ENCODE measurements at regions not wholly inside any gene's neighbourhood (a gene's known extent, or its start where the extent isn't known, plus 50 kb on each side); places are given as distances from the start of the nearest gene placed in this dataset.

GRCh38 chr15:35852818-35853624, 307.1 kb upstream of the DPH6 start:
- Histone ChIP-seq H3K79me2 (ENCODE audit: insufficient read depth, low read length) (no peaks in the 10 kb centered on the region), H3K27ac (ENCODE audit: low read depth, low read length) (no peak overlapping the region), H3K4me1 (ENCODE audit: insufficient read depth, low read length) (no peaks in the 10 kb centered on the region), H3K4me3 (ENCODE audit: insufficient read depth, low read depth, low read length) (no peak overlapping the region), H3K9ac (ENCODE audit: low read length) (no peak overlapping the region), H3K27me3 (ENCODE audit: insufficient read depth, low read length) (no peaks in the 10 kb centered on the region), H3K36me3 (ENCODE audit: insufficient read depth, low read length) (no peaks in the 10 kb centered on the region), H3K4me2 (ENCODE audit: low read length) (no peak overlapping the region), H2AFZ (ENCODE audit: low read depth, low read length) (no peak overlapping the region), H3K9me3 (ENCODE audit: insufficient read depth, low read depth, low read length) (no peaks in the 10 kb centered on the region), H4K20me1 (ENCODE audit: insufficient read depth, low read length) (no peaks in the 10 kb centered on the region)
- H3K4me3 Mint-ChIP-seq (ENCODE audit: unreplicated experiment) = no peak overlapping the region
- no peaks in the 10 kb centered on the region for H3K9me3 Mint-ChIP-seq (ENCODE audit: unreplicated experiment)
- H3K27me3 Mint-ChIP-seq (ENCODE audit: low read depth, unreplicated experiment) = no peaks in the 10 kb centered on the region
- no peak overlapping the region for H3K27ac Mint-ChIP-seq (ENCODE audit: unreplicated experiment)
- FAIRE-seq (no peak), DNase-seq (ENCODE audit: low read depth) (no peak)
- TF ChIP-seq CTCF (IDR thresholded peaks at IDR 0.05; ENCODE audit: insufficient read depth, low read depth, low read length) = no peak
- TF ChIP-seq EZH2 (IDR thresholded peaks at IDR 0.05; ENCODE audit: insufficient read depth, low read length) = no peak
- H3K36me3 Mint-ChIP-seq (ENCODE audit: low read depth, unreplicated experiment) = no peaks in the 10 kb centered on the region
- no peaks in the 10 kb centered on the region for H3K4me1 Mint-ChIP-seq (ENCODE audit: low read depth, unreplicated experiment)

DNA sequence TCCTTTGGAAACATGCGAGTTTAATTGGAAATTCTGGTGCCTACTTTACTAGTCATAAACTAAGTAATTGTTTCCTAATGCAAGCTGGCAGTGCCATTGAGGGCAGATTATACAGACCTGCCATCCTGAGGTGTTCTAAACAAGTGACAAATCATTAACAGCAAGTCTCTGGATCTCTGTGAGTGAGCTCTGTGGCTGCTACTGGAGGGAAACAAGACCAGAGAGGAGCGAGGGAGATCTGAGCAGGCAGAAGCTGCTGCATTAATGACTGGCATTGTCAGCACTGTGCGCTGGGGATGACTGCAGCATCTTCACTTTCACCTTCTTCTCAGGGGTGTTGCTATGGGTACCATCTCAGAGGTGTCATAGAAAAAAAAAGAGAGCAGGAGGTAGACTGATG, 308.4 kb upstream of the DPH6 start:
- no peak overlapping the region for H3K4me3 Mint-ChIP-seq (ENCODE audit: unreplicated experiment)
- H3K27ac ChIP-seq (ENCODE audit: low read depth, low read length) = no peak overlapping the region
- DNase-seq (ENCODE audit: low read depth) = no peak
- TF ChIP-seq EZH2 (IDR thresholded peaks at IDR 0.05; ENCODE audit: insufficient read depth, low read length) = no peak
- no peak for TF ChIP-seq CTCF (IDR thresholded peaks at IDR 0.05; ENCODE audit: insufficient read depth, low read depth, low read length)
- H3K36me3 ChIP-seq (ENCODE audit: insufficient read depth, low read length) = no peaks in the 10 kb centered on the region
- peaks cover 9% of the 10 kb centered on the region for H3K4me1 Mint-ChIP-seq (ENCODE audit: low read depth, unreplicated experiment)
- no peaks in the 10 kb centered on the region for H3K4me1 ChIP-seq (ENCODE audit: insufficient read depth, low read length)
- FAIRE-seq = no peak
- no peaks in the 10 kb centered on the region for H3K27me3 ChIP-seq (ENCODE audit: insufficient read depth, low read length)
- H3K9me3 ChIP-seq (ENCODE audit: insufficient read depth, low read depth, low read length) = no peaks in the 10 kb centered on the region
- no peaks in the 10 kb centered on the region for H4K20me1 ChIP-seq (ENCODE audit: insufficient read depth, low read length)
- H2AFZ ChIP-seq (ENCODE audit: low read depth, low read length) = no peak overlapping the region
- no peaks in the 10 kb centered on the region for H3K27me3 Mint-ChIP-seq (ENCODE audit: low read depth, unreplicated experiment)
- no peak overlapping the region for H3K4me2 ChIP-seq (ENCODE audit: low read length)
- no peak overlapping the region for H3K4me3 ChIP-seq (ENCODE audit: insufficient read depth, low read depth, low read length)
- H3K79me2 ChIP-seq (ENCODE audit: insufficient read depth, low read length) = no peaks in the 10 kb centered on the region
- H3K9ac ChIP-seq (ENCODE audit: low read length) = no peak overlapping the region
- H3K36me3 Mint-ChIP-seq (ENCODE audit: low read depth, unreplicated experiment) = no peaks in the 10 kb centered on the region
- H3K27ac Mint-ChIP-seq (ENCODE audit: unreplicated experiment) = no peak overlapping the region
- no peaks in the 10 kb centered on the region for H3K9me3 Mint-ChIP-seq (ENCODE audit: unreplicated experiment)

GRCh38 chr15:35857567-35858226, 311.7 kb upstream of the DPH6 start:
- Histone ChIP-seq H3K4me1 (ENCODE audit: insufficient read depth, low read length) (no peaks in the 10 kb centered on the region), H3K36me3 (ENCODE audit: insufficient read depth, low read length) (no peaks in the 10 kb centered on the region), H2AFZ (ENCODE audit: low read depth, low read length) (no peak overlapping the region), H3K9ac (ENCODE audit: low read length) (no peak overlapping the region), H3K4me3 (ENCODE audit: insufficient read depth, low read depth, low read length) (no peak overlapping the region), H3K4me2 (ENCODE audit: low read length) (no peak overlapping the region), H3K27ac (ENCODE audit: low read depth, low read length) (no peak overlapping the region), H4K20me1 (ENCODE audit: insufficient read depth, low read length) (no peaks in the 10 kb centered on the region), H3K27me3 (ENCODE audit: insufficient read depth, low read length) (no peaks in the 10 kb centered on the region), H3K79me2 (ENCODE audit: insufficient read depth, low read length) (no peaks in the 10 kb centered on the region), H3K9me3 (ENCODE audit: insufficient read depth, low read depth, low read length) (no peaks in the 10 kb centered on the region)
- no peaks in the 10 kb centered on the region for H3K27me3 Mint-ChIP-seq (ENCODE audit: low read depth, unreplicated experiment)
- H3K9me3 Mint-ChIP-seq (ENCODE audit: unreplicated experiment) = no peaks in the 10 kb centered on the region
- FAIRE-seq (no peak), DNase-seq (ENCODE audit: low read depth) (no peak)
- H3K36me3 Mint-ChIP-seq (ENCODE audit: low read depth, unreplicated experiment) = no peaks in the 10 kb centered on the region
- H3K4me1 Mint-ChIP-seq (ENCODE audit: low read depth, unreplicated experiment) = peaks cover 9% of the 10 kb centered on the region
- H3K27ac Mint-ChIP-seq (ENCODE audit: unreplicated experiment) = no peak overlapping the region
- no peak overlapping the region for H3K4me3 Mint-ChIP-seq (ENCODE audit: unreplicated experiment)
- no peak for TF ChIP-seq EZH2 (IDR thresholded peaks at IDR 0.05; ENCODE audit: insufficient read depth, low read length)
- no peak for TF ChIP-seq CTCF (IDR thresholded peaks at IDR 0.05; ENCODE audit: insufficient read depth, low read depth, low read length)

All from astrocyte (in vitro differentiated cells and primary cell).